Omental fat pad (tissue), 3 donors: ENCODE measurements at regions not wholly inside any gene's neighbourhood (a gene's known extent, or its start where the extent isn't known, plus 50 kb on each side); places are given as distances from the start of the nearest gene placed in this dataset.
"Not testable (repeated sequence)": the region's sequence is repeated elsewhere in the genome, so short reads cannot be mapped to it uniquely, and the experiment has no call there.

ENCODE experiments used
- ATAC-seq: fragments of 150-250 bp; one replicate; pipeline ENCODE4 v1.9.1; 2016; ENCODE audit warnings: mild to moderate bottlenecking, moderate library complexity; ENCODE audit not compliant: low FRiP score
- DNase-seq: peaks from one replicate; pipeline ENCODE4 v3.0.0-alpha.2; 2019; ENCODE audit warnings: low spot score
- CTCF ChIP-seq, 3 donors: fragments of 450-650 bp; IDR thresholded peaks; one replicate each; pipeline ENCODE4 v1.5.1; 2016 to 2017; ENCODE audit warnings: antibody characterized with exemption in 3 of 3, mild to moderate bottlenecking in 3 of 3, moderate library complexity in 2 of 3

GRCh38 chr3:124639406-124640237 is 90.6 kb upstream of the UMPS start:
- no peak for TF ChIP-seq CTCF (IDR thresholded peaks at IDR 0.05)
- ATAC-seq (no peak), DNase-seq (no peak)

GRCh38 chr3:124640635-124641306 is 89.5 kb upstream of the UMPS start:
- no peak for TF ChIP-seq CTCF (IDR thresholded peaks at IDR 0.05)
- ATAC-seq (no peak), DNase-seq (no peak)

GRCh38 chr3:124643453-124643852 is 86.8 kb upstream of the UMPS start:
- ATAC-seq (no peak), DNase-seq (no peak)
- no peak for TF ChIP-seq CTCF (IDR thresholded peaks at IDR 0.05)

GRCh38 chr3:124646186-124646585 is 84.1 kb upstream of the UMPS start:
- ATAC-seq, DNase-seq: not testable (repeated sequence)

- DNase-seq: no peak
- no peak for TF ChIP-seq CTCF (IDR thresholded peaks at IDR 0.05)
- ATAC-seq: no peak
Observed at GRCh38 chr3:124648551-124648950, 81.7 kb upstream of the UMPS start.

GRCh38 chr3:124650798-124651197 is 79.5 kb upstream of the UMPS start:
- no peak for TF ChIP-seq CTCF (IDR thresholded peaks at IDR 0.05)
- ATAC-seq (no peak), DNase-seq (no peak)

GRCh38 chr3:124651416-124651815 is 78.8 kb upstream of the UMPS start:
- ATAC-seq, DNase-seq: not testable (repeated sequence)

- ATAC-seq (no peak), DNase-seq (no peak)
- TF ChIP-seq CTCF (IDR thresholded peaks at IDR 0.05): no peak
Observed at GRCh38 chr3:124652009-124652408, 78.2 kb upstream of the UMPS start.
